ENCODE measurements at regions not wholly inside any gene's neighbourhood (a gene's known extent, or its start where the extent isn't known, plus 50 kb on each side); places are given as distances from the start of the nearest gene placed in this dataset.

- TF ChIP-seq CTCF (conservative IDR thresholded peaks at IDR 0.05) (no peak), ZFX (IDR thresholded peaks at IDR 0.05) (no peak)
Observed at GRCh38 chr6:170176136-170176897, 114.6 kb downstream of the DLL1 start.

Data from C4-2B (cell line).